ENCODE measurements at regions not wholly inside any gene's neighbourhood (a gene's known extent, or its start where the extent isn't known, plus 50 kb on each side); places are given as distances from the start of the nearest gene placed in this dataset.

GRCh38 chr2:196500686-196501431 lies 138.7 kb upstream of the CCDC150 start:
- TF ChIP-seq EZH2phosphoT487 (IDR thresholded peaks at IDR 0.05; ENCODE audit: insufficient read depth, low read depth) (no peak), EZH2 (IDR thresholded peaks at IDR 0.05; ENCODE audit: insufficient read depth, poor library complexity, severe bottlenecking) (no peak)

Measured in GM23248 (cell line).